Activated naive CD4-positive, alpha-beta T cell treated with anti-CD3 and anti-CD28 coated beads, Interleukin-2, amount 50 U/mL, for 24 hours (primary cell): ENCODE measurements at regions not wholly inside any gene's neighbourhood (a gene's known extent, or its start where the extent isn't known, plus 50 kb on each side); places are given as distances from the start of the nearest gene placed in this dataset.

Source experiments
- H3K27ac Mint-ChIP-seq: one replicate; pipeline ENCODE4 v1.8.0; 2021; ENCODE audit warnings: mild to moderate bottlenecking, mixed read lengths
- H3K27me3 Mint-ChIP-seq: one replicate; pipeline ENCODE4 v1.8.0; 2021; ENCODE audit warnings: mixed read lengths
- H3K36me3 Mint-ChIP-seq: one replicate; pipeline ENCODE4 v1.8.0; 2021; ENCODE audit warnings: mixed read lengths
- H3K4me1 Mint-ChIP-seq: one replicate; pipeline ENCODE4 v1.8.0; 2021; ENCODE audit warnings: mixed read lengths
- H3K4me3 Mint-ChIP-seq: one replicate; pipeline ENCODE4 v1.8.0; 2021; ENCODE audit warnings: mild to moderate bottlenecking, mixed read lengths
- H3K9me3 Mint-ChIP-seq: one replicate; pipeline ENCODE4 v1.8.0; 2021; ENCODE audit warnings: mixed read lengths

GRCh38 chr10:9214618-9215017 lies 1160.1 kb downstream of the GATA3 start:
- H3K9me3 Mint-ChIP-seq = no peaks in the 10 kb centered on the region
- H3K4me1 Mint-ChIP-seq = peaks cover 5% of the 10 kb centered on the region

GRCh38 chr10:9215121-9215520 lies 1160.6 kb downstream of the GATA3 start:
- peaks cover 9% of the 10 kb centered on the region for H3K27me3 Mint-ChIP-seq
- no peak overlapping the region for H3K4me3 Mint-ChIP-seq
- peaks cover 5% of the 10 kb centered on the region for H3K4me1 Mint-ChIP-seq
- no peaks in the 10 kb centered on the region for H3K36me3 Mint-ChIP-seq
- H3K27ac Mint-ChIP-seq = no peak overlapping the region
- H3K9me3 Mint-ChIP-seq = no peaks in the 10 kb centered on the region

More at GRCh38 chr10:9214618-9215017, 1160.1 kb downstream of the GATA3 start:
- no peaks in the 10 kb centered on the region for H3K36me3 Mint-ChIP-seq
- no peak overlapping the region for H3K27ac Mint-ChIP-seq
- H3K27me3 Mint-ChIP-seq = peaks cover 9% of the 10 kb centered on the region
- no peak overlapping the region for H3K4me3 Mint-ChIP-seq

- Mint-ChIP-seq H3K27ac (no peak overlapping the region), H3K27me3 (peaks cover 6% of the 10 kb centered on the region), H3K4me3 (no peak overlapping the region), H3K4me1 (peaks cover 5% of the 10 kb centered on the region), H3K36me3 (no peaks in the 10 kb centered on the region), H3K9me3 (no peaks in the 10 kb centered on the region)
Observed at GRCh38 chr10:9219860-9220259, 1165.4 kb downstream of the GATA3 start.

- Mint-ChIP-seq H3K4me3 (no peak overlapping the region), H3K36me3 (no peaks in the 10 kb centered on the region), H3K9me3 (no peaks in the 10 kb centered on the region), H3K4me1 (peaks cover 5% of the 10 kb centered on the region), H3K27ac (no peak overlapping the region), H3K27me3 (peaks cover 6% of the 10 kb centered on the region)
Observed at GRCh38 chr10:9222917-9223316, 1168.4 kb downstream of the GATA3 start.

GRCh38 chr10:9227679-9228365 lies 1173.3 kb downstream of the GATA3 start:
- peaks cover 7% of the 10 kb centered on the region for H3K4me1 Mint-ChIP-seq
- H3K27me3 Mint-ChIP-seq = peaks cover 18% of the 10 kb centered on the region
- no peaks in the 10 kb centered on the region for H3K9me3 Mint-ChIP-seq
- H3K4me3 Mint-ChIP-seq = no peak overlapping the region
- H3K36me3 Mint-ChIP-seq = no peaks in the 10 kb centered on the region
- H3K27ac Mint-ChIP-seq = no peak overlapping the region

GRCh38 chr10:9228771-9229170 lies 1174.3 kb downstream of the GATA3 start:
- Mint-ChIP-seq H3K27ac (peak overlapping the region; percentile 43), H3K4me1 (peaks cover 7% of the 10 kb centered on the region), H3K4me3 (no peak overlapping the region), H3K27me3 (peaks cover 22% of the 10 kb centered on the region), H3K9me3 (no peaks in the 10 kb centered on the region), H3K36me3 (no peaks in the 10 kb centered on the region)

- Mint-ChIP-seq H3K4me1 (peaks cover 7% of the 10 kb centered on the region), H3K9me3 (no peaks in the 10 kb centered on the region), H3K27ac (no peak overlapping the region), H3K4me3 (peak overlapping the region; percentile 45), H3K27me3 (peaks cover 24% of the 10 kb centered on the region), H3K36me3 (no peaks in the 10 kb centered on the region)
Observed at GRCh38 chr10:9229702-9230244, 1175.3 kb downstream of the GATA3 start.

GRCh38 chr10:9230625-9231024 lies 1176.1 kb downstream of the GATA3 start:
- H3K27me3 Mint-ChIP-seq = peaks cover 24% of the 10 kb centered on the region
- no peaks in the 10 kb centered on the region for H3K36me3 Mint-ChIP-seq

GRCh38 chr10:9234191-9234590 lies 1179.7 kb downstream of the GATA3 start:
- H3K4me3 Mint-ChIP-seq = no peak overlapping the region
- H3K36me3 Mint-ChIP-seq = no peaks in the 10 kb centered on the region
- peaks cover 6% of the 10 kb centered on the region for H3K4me1 Mint-ChIP-seq
- peaks cover 19% of the 10 kb centered on the region for H3K27me3 Mint-ChIP-seq
- no peak overlapping the region for H3K27ac Mint-ChIP-seq
- no peaks in the 10 kb centered on the region for H3K9me3 Mint-ChIP-seq

More at GRCh38 chr10:9230625-9231024, 1176.1 kb downstream of the GATA3 start:
- Mint-ChIP-seq H3K27ac (no peak overlapping the region), H3K4me1 (peaks cover 7% of the 10 kb centered on the region), H3K9me3 (no peaks in the 10 kb centered on the region), H3K4me3 (no peak overlapping the region)

- no peaks in the 10 kb centered on the region for H3K4me1 Mint-ChIP-seq
- peaks cover 16% of the 10 kb centered on the region for H3K27me3 Mint-ChIP-seq
- H3K4me3 Mint-ChIP-seq = no peak overlapping the region
- no peaks in the 10 kb centered on the region for H3K36me3 Mint-ChIP-seq
- no peak overlapping the region for H3K27ac Mint-ChIP-seq
- no peaks in the 10 kb centered on the region for H3K9me3 Mint-ChIP-seq
Observed at GRCh38 chr10:9238041-9238440, 1183.6 kb downstream of the GATA3 start.

GRCh38 chr10:9239298-9239697 lies 1184.8 kb downstream of the GATA3 start:
- no peak overlapping the region for H3K4me3 Mint-ChIP-seq
- H3K9me3 Mint-ChIP-seq = no peaks in the 10 kb centered on the region
- no peaks in the 10 kb centered on the region for H3K4me1 Mint-ChIP-seq
- no peak overlapping the region for H3K27ac Mint-ChIP-seq
- H3K27me3 Mint-ChIP-seq = peaks cover 14% of the 10 kb centered on the region
- no peaks in the 10 kb centered on the region for H3K36me3 Mint-ChIP-seq

- no peak overlapping the region for H3K27ac Mint-ChIP-seq
Observed at GRCh38 chr10:9243941-9244411, 1189.5 kb downstream of the GATA3 start.

GRCh38 chr10:9244864-9245263 lies 1190.4 kb downstream of the GATA3 start:
- Mint-ChIP-seq H3K4me1 (no peaks in the 10 kb centered on the region), H3K36me3 (no peaks in the 10 kb centered on the region), H3K4me3 (no peak overlapping the region), H3K9me3 (no peaks in the 10 kb centered on the region), H3K27me3 (peaks cover 22% of the 10 kb centered on the region), H3K27ac (no peak overlapping the region)

More at GRCh38 chr10:9243941-9244411, 1189.5 kb downstream of the GATA3 start:
- Mint-ChIP-seq H3K27me3 (peaks cover 20% of the 10 kb centered on the region), H3K4me3 (no peak overlapping the region), H3K4me1 (no peaks in the 10 kb centered on the region), H3K36me3 (no peaks in the 10 kb centered on the region), H3K9me3 (no peaks in the 10 kb centered on the region)

GRCh38 chr10:9253121-9253520 lies 1198.6 kb downstream of the GATA3 start:
- Mint-ChIP-seq H3K9me3 (no peaks in the 10 kb centered on the region), H3K4me1 (no peaks in the 10 kb centered on the region), H3K27ac (no peak overlapping the region), H3K36me3 (no peaks in the 10 kb centered on the region), H3K4me3 (no peak overlapping the region), H3K27me3 (peaks cover 16% of the 10 kb centered on the region)

- Mint-ChIP-seq H3K4me1 (no peaks in the 10 kb centered on the region), H3K36me3 (no peaks in the 10 kb centered on the region), H3K4me3 (no peak overlapping the region), H3K9me3 (no peaks in the 10 kb centered on the region), H3K27me3 (peaks cover 20% of the 10 kb centered on the region), H3K27ac (no peak overlapping the region)
Observed at GRCh38 chr10:9254353-9254752, 1199.9 kb downstream of the GATA3 start.

- no peak overlapping the region for H3K4me3 Mint-ChIP-seq
- H3K27me3 Mint-ChIP-seq = peaks cover 25% of the 10 kb centered on the region
- no peak overlapping the region for H3K27ac Mint-ChIP-seq
Observed at GRCh38 chr10:9260690-9261089, 1206.2 kb downstream of the GATA3 start.

More at GRCh38 chr10:9260690-9261089, 1206.2 kb downstream of the GATA3 start:
- Mint-ChIP-seq H3K4me1 (no peaks in the 10 kb centered on the region), H3K36me3 (no peaks in the 10 kb centered on the region), H3K9me3 (no peaks in the 10 kb centered on the region)
